Neutrophil (primary cell): ENCODE measurements at regions not wholly inside any gene's neighbourhood (a gene's known extent, or its start where the extent isn't known, plus 50 kb on each side); places are given as distances from the start of the nearest gene placed in this dataset.

Source experiments
- H3K27ac ChIP-seq: fragments of 200-600 bp; sonication (generic); 2 replicates; pipeline ENCODE4 v1.5.1; 2016; ENCODE audit warnings: mild to moderate bottlenecking, moderate library complexity
- H3K27me3 ChIP-seq: fragments of 200-600 bp; sonication (generic); 2 replicates; pipeline ENCODE4 v1.6.0; 2016; ENCODE audit warnings: mild to moderate bottlenecking
- H3K36me3 ChIP-seq: fragments of 200-600 bp; sonication (generic); 2 replicates; pipeline ENCODE4 v1.5.1; 2017
- H3K4me1 ChIP-seq, 2 experiments: fragments of 200-600 bp in 1 of 2; sonication (generic) in 1 of 2; 1 replicate in 1 of 2; 2 replicates in 1 of 2; pipeline versions ENCODE4 v1.5.1 to v1.6.1; 2013 to 2016; ENCODE audit warnings: low read depth in 1 of 2, low read length in 1 of 2, mild to moderate bottlenecking in 1 of 2, moderate library complexity in 1 of 2; ENCODE audit not compliant: control insufficient read depth in 1 of 2, insufficient read depth in 1 of 2
- H3K4me3 ChIP-seq, 2 experiments: fragments of 200-600 bp in 1 of 2; sonication (generic) in 1 of 2; 1 replicate in 1 of 2; 2 replicates in 1 of 2; pipeline ENCODE4 v1.5.1; 2013 to 2016; ENCODE audit warnings: low read depth in 1 of 2, low read length in 1 of 2, mild to moderate bottlenecking in 1 of 2, moderate library complexity in 1 of 2
- H3K9me3 ChIP-seq: fragments of 200-600 bp; sonication (generic); 2 replicates; pipeline ENCODE4 v1.5.1; 2016
- CTCF ChIP-seq: fragments of 200-600 bp; sonication (generic); IDR thresholded peaks from 2 replicates; pipeline ENCODE4 v1.5.1; 2016; ENCODE audit warnings: antibody characterized with exemption

GRCh38 chr15:37359893-37360290 lies 259.5 kb upstream of the MEIS2 start:
- no peak for TF ChIP-seq CTCF

GRCh38 chr15:37360724-37361123 lies 260.4 kb upstream of the MEIS2 start:
- Histone ChIP-seq H3K27me3 (no peaks in the 10 kb centered on the region), H3K4me3 (no peak overlapping the region)
- TF ChIP-seq CTCF, result no peak

More at GRCh38 chr15:37359893-37360290, 259.5 kb upstream of the MEIS2 start:
- Histone ChIP-seq H3K27me3 (no peaks in the 10 kb centered on the region), H3K4me1 (no peaks in the 10 kb centered on the region), H3K4me3 (no peak overlapping the region), H3K36me3 (no peaks in the 10 kb centered on the region), H3K27ac (no peak overlapping the region), H3K9me3 (no peaks in the 10 kb centered on the region)

GRCh38 chr15:37361621-37362020 lies 261.3 kb upstream of the MEIS2 start:
- no peak for TF ChIP-seq CTCF
- Histone ChIP-seq H3K4me3 (no peak overlapping the region), H3K36me3 (no peaks in the 10 kb centered on the region), H3K27ac (no peak overlapping the region), H3K27me3 (no peaks in the 10 kb centered on the region), H3K4me1 (no peaks in the 10 kb centered on the region), H3K9me3 (no peaks in the 10 kb centered on the region)

More at GRCh38 chr15:37360724-37361123, 260.4 kb upstream of the MEIS2 start:
- H3K9me3 ChIP-seq, result no peaks in the 10 kb centered on the region
- H3K27ac ChIP-seq, result no peak overlapping the region
- H3K36me3 ChIP-seq, result no peaks in the 10 kb centered on the region
- H3K4me1 ChIP-seq, result no peaks in the 10 kb centered on the region

- Histone ChIP-seq H3K27ac (no peak overlapping the region), H3K27me3 (no peaks in the 10 kb centered on the region), H3K9me3 (no peaks in the 10 kb centered on the region), H3K4me1 (no peaks in the 10 kb centered on the region), H3K36me3 (no peaks in the 10 kb centered on the region), H3K4me3 (no peak overlapping the region)
- TF ChIP-seq CTCF, result no peak
Measured at GRCh38 chr15:37362414-37362813, 262.1 kb upstream of the MEIS2 start.

- Histone ChIP-seq H3K27ac (no peak overlapping the region), H3K9me3 (no peaks in the 10 kb centered on the region)
- no peak for TF ChIP-seq CTCF
Measured at GRCh38 chr15:37368961-37369360, 268.6 kb upstream of the MEIS2 start.

GRCh38 chr15:37370941-37371340 lies 270.6 kb upstream of the MEIS2 start:
- no peak overlapping the region for H3K4me3 ChIP-seq
- TF ChIP-seq CTCF, result no peak
- no peaks in the 10 kb centered on the region for H3K4me1 ChIP-seq
- H3K36me3 ChIP-seq, result no peaks in the 10 kb centered on the region
- H3K9me3 ChIP-seq, result no peaks in the 10 kb centered on the region
- H3K27ac ChIP-seq, result no peak overlapping the region
- H3K27me3 ChIP-seq, result no peaks in the 10 kb centered on the region

More at GRCh38 chr15:37368961-37369360, 268.6 kb upstream of the MEIS2 start:
- Histone ChIP-seq H3K4me1 (no peaks in the 10 kb centered on the region), H3K36me3 (no peaks in the 10 kb centered on the region), H3K27me3 (no peaks in the 10 kb centered on the region), H3K4me3 (no peak overlapping the region)
